ENCODE measurements at regions not wholly inside any gene's neighbourhood (a gene's known extent, or its start where the extent isn't known, plus 50 kb on each side); places are given as distances from the start of the nearest gene placed in this dataset.
"Not testable (repeated sequence)": the region's sequence is repeated elsewhere in the genome, so short reads cannot be mapped to it uniquely, and the experiment has no call there.

- FAIRE-seq: no peak
Observed at GRCh38 chr6:170192905-170193304, 98.0 kb downstream of the DLL1 start.

DNA sequence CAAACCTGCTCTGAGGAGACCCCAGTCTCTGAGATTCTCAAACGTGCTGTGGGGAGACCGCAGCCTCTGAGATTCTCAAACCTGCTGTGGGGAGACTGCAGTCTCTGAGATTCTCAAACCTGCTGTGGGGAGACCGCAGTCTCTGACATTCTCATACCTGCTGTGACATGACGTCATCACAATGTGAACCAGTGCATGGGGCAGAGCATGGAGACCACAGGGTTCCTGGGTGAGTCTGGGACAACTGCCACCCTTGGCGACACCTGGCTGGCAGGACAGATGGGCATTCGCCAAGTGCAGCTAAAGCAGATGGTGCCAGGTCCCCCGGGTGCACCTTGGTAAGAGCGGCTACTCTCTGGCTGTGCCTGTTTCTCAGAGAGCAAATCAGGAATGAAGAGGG is 98.8 kb downstream of the DLL1 start:
- not testable (repeated sequence) for FAIRE-seq

DNA sequence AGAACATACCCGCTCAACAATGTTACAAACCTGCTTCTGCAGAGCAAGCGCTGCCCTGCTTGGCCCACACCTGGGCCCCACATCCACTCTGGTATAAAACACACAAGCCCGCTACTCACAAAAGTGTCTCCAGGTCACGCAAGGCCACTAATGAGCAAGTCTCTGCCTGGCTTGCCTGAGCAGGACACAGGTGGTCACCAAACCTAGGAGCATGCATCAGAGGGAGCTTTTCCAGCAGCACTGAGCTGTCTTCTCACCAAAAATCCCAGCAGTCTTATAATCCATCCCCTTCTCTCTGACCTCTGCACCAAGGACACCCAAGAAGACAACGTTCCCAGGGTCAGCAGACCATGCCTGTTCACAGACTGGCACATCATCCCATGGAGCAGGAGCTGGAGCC is 100.8 kb downstream of the DLL1 start:
- FAIRE-seq: no peak

DNA sequence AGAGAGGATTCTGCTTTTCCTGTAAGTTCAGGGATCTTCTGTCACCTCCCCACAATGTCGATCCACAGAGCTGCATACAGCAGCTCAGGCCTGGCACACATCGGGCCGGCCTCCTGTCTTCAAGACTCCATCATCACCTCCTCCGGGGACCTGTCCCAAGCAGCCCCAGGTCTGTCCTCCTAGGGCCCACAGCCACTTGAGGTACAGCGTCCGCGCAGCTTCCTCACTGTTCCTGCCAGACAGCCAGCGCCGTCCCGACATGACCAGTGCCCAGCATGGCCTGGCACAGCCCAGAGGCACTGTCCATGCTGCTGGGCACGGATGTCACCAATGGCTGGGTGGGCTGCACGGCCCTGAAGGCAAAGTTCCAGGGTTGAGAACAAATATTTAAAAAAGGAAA is 101.6 kb downstream of the DLL1 start:
- no peak for FAIRE-seq

DNA sequence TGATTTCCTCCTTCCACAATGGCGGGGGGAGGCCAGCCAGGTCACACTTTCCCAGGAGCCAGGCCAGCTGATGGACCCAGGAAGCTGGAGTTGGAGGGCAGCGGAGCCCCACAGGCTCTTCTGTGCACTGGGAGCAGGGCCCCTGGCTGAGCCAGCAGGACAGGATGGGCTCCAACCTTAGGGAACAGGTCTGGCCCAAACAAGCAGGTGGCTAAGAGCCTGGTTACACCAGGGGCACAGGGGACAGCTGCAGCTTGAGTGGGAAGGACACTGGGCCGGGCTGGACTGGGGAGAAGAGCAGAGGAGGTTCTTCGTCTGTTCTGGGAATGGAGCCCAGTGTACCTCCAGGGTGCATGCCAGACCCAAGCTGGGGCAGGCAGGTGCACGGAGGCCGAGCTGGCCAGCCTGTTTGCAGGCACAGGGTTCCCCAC is 102.3 kb downstream of the DLL1 start:
- FAIRE-seq: no peak

GRCh38 chr6:170187669-170188566 is 103.0 kb downstream of the DLL1 start:
- FAIRE-seq: no peak

- FAIRE-seq: no peak
Observed at GRCh38 chr6:170186941-170187668, 103.8 kb downstream of the DLL1 start.

- FAIRE-seq: no peak
Observed at GRCh38 chr6:170186006-170186935, 104.6 kb downstream of the DLL1 start.

- no peak for FAIRE-seq
Observed at GRCh38 chr6:170185175-170185978, 105.5 kb downstream of the DLL1 start.

DNA sequence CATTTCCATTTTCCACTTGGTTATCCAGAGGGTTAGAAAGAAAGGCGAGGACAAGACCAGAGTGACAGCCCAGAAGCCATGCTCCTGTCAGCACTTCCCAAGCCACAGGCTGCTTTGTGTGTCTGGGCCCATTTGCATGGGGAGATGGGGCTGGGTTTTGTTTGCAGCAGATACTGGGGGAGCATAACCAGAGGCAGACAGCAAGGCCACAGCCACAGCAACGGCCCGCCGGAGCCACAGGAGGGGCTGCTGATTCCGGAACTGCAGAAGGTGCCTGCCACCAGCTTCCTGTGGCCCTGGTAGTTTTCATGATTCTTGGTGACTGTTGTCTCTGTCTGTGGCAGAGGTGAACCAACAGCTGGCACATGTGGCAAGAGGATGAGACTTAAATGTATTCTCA is 106.6 kb downstream of the DLL1 start:
- no peak for FAIRE-seq

DNA sequence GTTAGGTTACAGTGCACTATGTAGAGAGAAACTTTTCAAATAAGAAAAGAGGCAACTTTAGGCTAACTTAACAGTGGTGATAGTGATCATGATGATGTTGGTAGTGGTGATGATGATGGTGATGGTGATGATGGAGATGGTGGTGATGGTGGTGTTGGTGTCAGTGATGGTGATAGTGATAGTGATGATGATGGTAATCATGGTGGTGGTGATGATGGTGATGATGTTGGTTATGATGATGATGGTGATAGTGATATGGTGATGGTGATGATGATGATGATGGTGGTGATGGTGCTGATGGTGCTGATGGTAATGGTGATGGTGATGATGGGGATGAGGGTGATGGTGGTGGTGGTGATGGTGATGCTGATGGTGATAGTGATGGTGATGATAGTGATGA is 107.4 kb downstream of the DLL1 start:
- no peak for FAIRE-seq

DNA sequence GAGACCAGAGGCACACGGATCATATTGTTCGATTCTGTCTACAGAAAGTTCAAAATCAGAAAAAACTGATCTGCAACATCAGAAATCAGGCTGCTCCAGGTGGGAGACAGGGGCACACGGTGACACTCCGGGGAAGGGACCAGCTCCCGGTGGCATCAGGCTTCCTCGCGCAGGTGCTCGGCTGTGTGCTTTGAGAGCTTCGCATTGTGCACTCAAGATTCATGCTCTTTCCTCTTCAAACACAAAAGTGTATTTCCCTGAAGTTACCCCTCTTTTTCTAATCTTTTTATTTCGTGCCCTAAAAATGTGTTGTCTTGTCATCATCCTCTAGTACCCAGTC is 108.1 kb downstream of the DLL1 start:
- FAIRE-seq: no peak

GRCh38 chr6:170182093-170182780 is 108.6 kb downstream of the DLL1 start:
- FAIRE-seq: no peak

GRCh38 chr6:170181338-170181690 is 109.6 kb downstream of the DLL1 start:
- FAIRE-seq: no peak

GRCh38 chr6:170180671-170181337 is 110.1 kb downstream of the DLL1 start:
- FAIRE-seq: no peak

DNA sequence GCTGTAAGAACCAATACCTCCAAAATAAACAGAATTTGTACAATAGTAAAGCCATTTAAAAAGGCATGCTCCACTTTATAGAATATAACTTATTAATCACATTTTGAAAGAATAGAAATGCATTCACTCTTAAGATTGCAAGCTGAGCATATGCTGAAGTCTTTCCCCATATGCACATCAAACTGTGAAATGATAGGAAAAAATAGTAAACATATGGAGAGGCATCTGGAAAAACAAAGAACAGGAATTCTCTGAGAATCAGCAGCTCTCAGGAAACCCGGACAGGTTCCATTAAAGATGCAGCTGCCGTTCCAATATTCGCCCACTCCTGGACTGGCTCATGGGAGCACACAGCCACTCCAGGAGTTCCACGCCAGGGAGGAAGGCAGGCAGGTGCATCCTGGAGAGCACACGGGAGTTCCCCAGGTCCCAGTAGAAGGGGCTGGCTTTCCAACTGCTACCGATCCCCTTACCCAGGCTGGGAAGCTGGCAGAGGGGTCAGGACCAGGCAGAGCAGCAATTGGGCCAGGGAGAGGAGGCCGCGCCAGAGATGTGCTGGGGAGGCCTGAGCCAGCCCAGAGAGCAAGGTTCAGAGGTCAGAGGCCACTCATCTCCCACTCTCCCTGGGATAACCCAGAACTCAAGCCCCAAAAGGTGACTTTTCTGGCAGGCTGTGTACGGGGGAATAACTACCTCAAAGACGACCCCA is 111.1 kb downstream of the DLL1 start:
- no peak for FAIRE-seq

GRCh38 chr6:170178561-170179477 is 112.1 kb downstream of the DLL1 start:
- FAIRE-seq: no peak

- no peak for FAIRE-seq
Observed at GRCh38 chr6:170177772-170178560, 112.9 kb downstream of the DLL1 start.

All from colon (tissue), 2 donors.